ENCODE measurements at regions not wholly inside any gene's neighbourhood (a gene's known extent, or its start where the extent isn't known, plus 50 kb on each side); places are given as distances from the start of the nearest gene placed in this dataset.

- TF ChIP-seq RAD21 (IDR thresholded peaks at IDR 0.05; ENCODE audit: low read depth) (no peak), TCF12 (IDR thresholded peaks at IDR 0.05; ENCODE audit: low read depth) (no peak), TEAD4 (IDR thresholded peaks at IDR 0.05) (no peak), TAF1 (IDR thresholded peaks at IDR 0.05; ENCODE audit: low read depth) (no peak), FOXM1 (IDR thresholded peaks at IDR 0.05; ENCODE audit: borderline replicate concordance, low read depth) (no peak), REST (IDR thresholded peaks at IDR 0.05; ENCODE audit: low read depth) (no peak), USF1 (IDR thresholded peaks at IDR 0.05) (no peak), MAX (IDR thresholded peaks at IDR 0.05) (no peak), YY1 (IDR thresholded peaks at IDR 0.05; ENCODE audit: low read depth) (no peak), EGR1 (IDR thresholded peaks at IDR 0.05) (no peak), CREB1 (IDR thresholded peaks at IDR 0.05; ENCODE audit: low read depth) (no peak), CEBPB (IDR thresholded peaks at IDR 0.05) (no peak), EP300 (IDR thresholded peaks at IDR 0.05; ENCODE audit: borderline replicate concordance) (no peak), NFIC (IDR thresholded peaks at IDR 0.05) (no peak), ZBTB7A (IDR thresholded peaks at IDR 0.05; ENCODE audit: low read depth) (no peak)
These were observed 75.0 kb upstream of the PAX2 start for GRCh38 chr10:100670368-100670767.

- TF ChIP-seq EP300 (IDR thresholded peaks at IDR 0.05; ENCODE audit: borderline replicate concordance) = no peak
- TF ChIP-seq RAD21 (IDR thresholded peaks at IDR 0.05; ENCODE audit: low read depth) = peak; percentile 48; the same call in 1 of the 2 replicates
These were observed 74.4 kb upstream of the PAX2 start for GRCh38 chr10:100670828-100671479.

GRCh38 chr10:100672199-100672598, 73.2 kb upstream of the PAX2 start:
- no peak for TF ChIP-seq TCF12 (IDR thresholded peaks at IDR 0.05; ENCODE audit: low read depth)
- no peak for TF ChIP-seq CREB1 (IDR thresholded peaks at IDR 0.05; ENCODE audit: low read depth)
- TF ChIP-seq USF1 (IDR thresholded peaks at IDR 0.05) = no peak
- TF ChIP-seq ZBTB7A (IDR thresholded peaks at IDR 0.05; ENCODE audit: low read depth) = no peak
- no peak for TF ChIP-seq YY1 (IDR thresholded peaks at IDR 0.05; ENCODE audit: low read depth)
- TF ChIP-seq FOXM1 (IDR thresholded peaks at IDR 0.05; ENCODE audit: borderline replicate concordance, low read depth) = no peak
- no peak for TF ChIP-seq EP300 (IDR thresholded peaks at IDR 0.05; ENCODE audit: borderline replicate concordance)
- TF ChIP-seq RAD21 (IDR thresholded peaks at IDR 0.05; ENCODE audit: low read depth) = no peak

- no peak for TF ChIP-seq CREB1 (IDR thresholded peaks at IDR 0.05; ENCODE audit: low read depth)
- TF ChIP-seq EGR1 (IDR thresholded peaks at IDR 0.05) = no peak
- TF ChIP-seq CEBPB (IDR thresholded peaks at IDR 0.05) = no peak
- no peak for TF ChIP-seq NFIC (IDR thresholded peaks at IDR 0.05)
- TF ChIP-seq TAF1 (IDR thresholded peaks at IDR 0.05; ENCODE audit: low read depth) = no peak
- TF ChIP-seq MAX (IDR thresholded peaks at IDR 0.05) = no peak
- TF ChIP-seq USF1 (IDR thresholded peaks at IDR 0.05) = no peak
- no peak for TF ChIP-seq REST (IDR thresholded peaks at IDR 0.05; ENCODE audit: low read depth)
- TF ChIP-seq ZBTB7A (IDR thresholded peaks at IDR 0.05; ENCODE audit: low read depth) = no peak
- no peak for TF ChIP-seq TEAD4 (IDR thresholded peaks at IDR 0.05)
- TF ChIP-seq TCF12 (IDR thresholded peaks at IDR 0.05; ENCODE audit: low read depth) = no peak
- TF ChIP-seq EP300 (IDR thresholded peaks at IDR 0.05; ENCODE audit: borderline replicate concordance) = no peak
These were observed 68.0 kb upstream of the PAX2 start for GRCh38 chr10:100677290-100677945.

GRCh38 chr10:100679327-100679726, 66.1 kb upstream of the PAX2 start:
- TF ChIP-seq CEBPB (IDR thresholded peaks at IDR 0.05) (no peak), CREB1 (IDR thresholded peaks at IDR 0.05; ENCODE audit: low read depth) (no peak), EP300 (IDR thresholded peaks at IDR 0.05; ENCODE audit: borderline replicate concordance) (no peak), YY1 (IDR thresholded peaks at IDR 0.05; ENCODE audit: low read depth) (no peak), FOXM1 (IDR thresholded peaks at IDR 0.05; ENCODE audit: borderline replicate concordance, low read depth) (no peak), USF1 (IDR thresholded peaks at IDR 0.05) (no peak), TEAD4 (IDR thresholded peaks at IDR 0.05) (no peak), TAF1 (IDR thresholded peaks at IDR 0.05; ENCODE audit: low read depth) (no peak), RAD21 (IDR thresholded peaks at IDR 0.05; ENCODE audit: low read depth) (no peak)

All from Ishikawa (cell line).